ENCODE measurements at regions not wholly inside any gene's neighbourhood (a gene's known extent, or its start where the extent isn't known, plus 50 kb on each side); places are given as distances from the start of the nearest gene placed in this dataset.

DNA sequence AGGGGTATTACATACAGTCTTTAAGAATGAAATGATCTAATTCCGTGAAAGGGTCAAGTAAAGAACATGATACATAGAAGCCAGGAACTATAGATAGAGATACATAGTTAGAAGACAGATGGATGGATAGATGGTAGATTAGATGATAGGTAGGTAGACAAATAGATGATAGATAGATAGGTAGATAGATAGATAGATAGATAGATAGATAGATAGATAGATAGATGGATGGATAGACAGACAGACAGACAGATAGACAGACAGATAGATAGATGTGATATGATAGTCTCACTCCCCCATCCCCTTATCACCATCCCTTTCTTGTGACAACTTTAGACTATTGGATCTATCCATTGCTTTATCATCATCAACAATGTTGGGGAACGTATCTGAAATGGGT, 448.2 kb downstream of the METTL4 start:
- TF ChIP-seq, protein P1, sequence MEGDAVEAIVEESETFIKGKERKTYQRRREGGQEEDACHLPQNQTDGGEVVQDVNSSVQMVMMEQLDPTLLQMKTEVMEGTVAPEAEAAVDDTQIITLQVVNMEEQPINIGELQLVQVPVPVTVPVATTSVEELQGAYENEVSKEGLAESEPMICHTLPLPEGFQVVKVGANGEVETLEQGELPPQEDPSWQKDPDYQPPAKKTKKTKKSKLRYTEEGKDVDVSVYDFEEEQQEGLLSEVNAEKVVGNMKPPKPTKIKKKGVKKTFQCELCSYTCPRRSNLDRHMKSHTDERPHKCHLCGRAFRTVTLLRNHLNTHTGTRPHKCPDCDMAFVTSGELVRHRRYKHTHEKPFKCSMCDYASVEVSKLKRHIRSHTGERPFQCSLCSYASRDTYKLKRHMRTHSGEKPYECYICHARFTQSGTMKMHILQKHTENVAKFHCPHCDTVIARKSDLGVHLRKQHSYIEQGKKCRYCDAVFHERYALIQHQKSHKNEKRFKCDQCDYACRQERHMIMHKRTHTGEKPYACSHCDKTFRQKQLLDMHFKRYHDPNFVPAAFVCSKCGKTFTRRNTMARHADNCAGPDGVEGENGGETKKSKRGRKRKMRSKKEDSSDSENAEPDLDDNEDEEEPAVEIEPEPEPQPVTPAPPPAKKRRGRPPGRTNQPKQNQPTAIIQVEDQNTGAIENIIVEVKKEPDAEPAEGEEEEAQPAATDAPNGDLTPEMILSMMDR (IDR thresholded peaks at IDR 0.05): no peak
- TF ChIP-seq ZFX (IDR thresholded peaks at IDR 0.05; ENCODE audit: borderline replicate concordance): no peak

Data from 22Rv1 (cell line).